Activated T-helper 2 cell treated with anti-CD3 and anti-CD28 coated beads, Interferon-gamma antibody, Interleukin-2, Interleukin-4, amounts not matched to agents 10 μg/mL and 5 μg/mL and 100 μg/mL, durations not matched to agents 14 hours and 24 hours and 36 hours (primary cell): ENCODE measurements at regions not wholly inside any gene's neighbourhood (a gene's known extent, or its start where the extent isn't known, plus 50 kb on each side); places are given as distances from the start of the nearest gene placed in this dataset.
"Not testable (repeated sequence)": the region's sequence is repeated elsewhere in the genome, so short reads cannot be mapped to it uniquely, and the experiment has no call there.

Experiments used
- DNase-seq: peaks from one replicate; pipeline ENCODE4 v3.0.0; 2021; ENCODE audit warnings: low spot score
- H3K27ac Mint-ChIP-seq: one replicate; pipeline ENCODE4 v1.8.0; 2021; ENCODE audit warnings: mixed read lengths
- H3K27me3 Mint-ChIP-seq: one replicate; pipeline ENCODE4 v1.8.0; 2021; ENCODE audit warnings: low read depth, mixed read lengths
- H3K36me3 Mint-ChIP-seq: one replicate; pipeline ENCODE4 v1.8.0; 2021; ENCODE audit warnings: low read depth, mixed read lengths
- H3K4me1 Mint-ChIP-seq: one replicate; pipeline ENCODE4 v1.8.0; 2021; ENCODE audit warnings: low read depth, mixed read lengths
- H3K4me3 Mint-ChIP-seq: one replicate; pipeline ENCODE4 v1.8.0; 2021; ENCODE audit warnings: low read depth, mild to moderate bottlenecking, moderate library complexity, mixed read lengths
- H3K9me3 Mint-ChIP-seq: one replicate; pipeline ENCODE4 v1.8.0; 2021; ENCODE audit warnings: mixed read lengths
- intact Hi-C: fragments of 100-400 bp; cut with micrococcal nuclease; formaldehyde crosslinking; loops from one replicate; pipeline ENCODE4 v1.15.1; 2023

DNA sequence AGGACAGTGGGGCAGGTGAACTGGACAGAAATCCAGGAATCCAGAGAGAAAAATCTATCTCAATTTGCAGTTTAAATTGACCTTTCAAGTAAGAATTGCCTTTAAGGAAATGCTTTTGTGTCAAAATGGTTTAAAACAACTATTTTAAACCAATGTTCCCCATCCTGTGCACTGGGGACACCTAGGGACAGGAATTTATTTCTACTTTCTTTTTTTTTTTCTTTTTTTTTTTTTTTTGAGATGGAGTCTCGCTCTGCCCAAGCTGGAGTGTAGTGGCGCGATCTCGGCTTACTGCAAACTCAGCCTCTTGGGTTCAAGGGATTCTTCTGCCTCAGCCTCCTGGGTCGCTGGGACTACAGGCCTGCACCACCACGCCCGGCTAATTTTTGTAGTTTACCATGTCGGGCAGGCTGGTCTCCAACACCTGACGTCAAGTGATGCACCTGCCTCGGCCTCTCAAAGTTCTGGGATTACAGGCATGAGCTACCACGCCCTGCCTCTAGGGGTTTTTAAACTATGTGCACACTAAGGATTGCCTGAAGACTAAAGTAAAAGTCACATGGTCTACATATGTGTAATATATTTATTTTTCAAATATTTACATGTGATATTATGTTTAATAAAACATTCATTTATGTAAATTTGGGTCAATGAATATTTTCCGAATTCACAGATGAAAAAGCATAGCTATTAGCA lies 1213.4 kb downstream of the STIM2 start:
- H3K36me3 Mint-ChIP-seq: no peaks in the 10 kb centered on the region
- peaks cover 24% of the 10 kb centered on the region for H3K9me3 Mint-ChIP-seq
- no peak for DNase-seq
- H3K4me3 Mint-ChIP-seq: no peak overlapping the region
- H3K4me1 Mint-ChIP-seq: no peaks in the 10 kb centered on the region
- H3K27me3 Mint-ChIP-seq: no peaks in the 10 kb centered on the region
- intact Hi-C loops: no loop called here
- no peak overlapping the region for H3K27ac Mint-ChIP-seq

DNA sequence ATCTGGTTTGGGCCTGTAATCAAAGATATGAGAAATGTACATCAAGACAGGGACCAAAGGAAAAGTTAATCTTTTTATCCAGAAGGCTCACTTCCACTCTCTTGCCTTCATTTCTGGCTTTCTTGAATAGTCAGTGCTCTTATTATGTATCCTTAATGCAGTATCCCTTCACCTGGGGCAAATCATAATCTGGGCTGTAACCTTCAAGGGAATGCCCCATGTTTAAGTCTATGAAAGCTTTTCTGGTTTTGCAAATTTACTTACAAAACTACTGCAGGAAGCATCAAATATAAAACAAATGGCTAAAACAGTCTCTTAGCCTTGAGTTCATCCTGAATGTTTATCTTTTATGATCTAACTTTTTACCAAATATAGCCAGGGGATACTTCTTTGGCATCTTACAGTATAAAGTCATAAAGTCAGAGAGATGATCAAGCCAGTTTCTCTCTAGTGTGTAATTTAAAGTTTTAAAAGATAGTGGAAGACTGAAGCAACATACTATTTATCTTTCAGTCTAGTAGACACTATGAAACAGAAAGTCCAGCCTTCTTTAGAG lies 1214.8 kb downstream of the STIM2 start:
- H3K36me3 Mint-ChIP-seq: no peaks in the 10 kb centered on the region
- no peak overlapping the region for H3K4me3 Mint-ChIP-seq
- intact Hi-C loops: no loop called here
- H3K27me3 Mint-ChIP-seq: no peaks in the 10 kb centered on the region
- H3K4me1 Mint-ChIP-seq: no peaks in the 10 kb centered on the region
- peaks cover 25% of the 10 kb centered on the region for H3K9me3 Mint-ChIP-seq
- no peak for DNase-seq
- H3K27ac Mint-ChIP-seq: no peak overlapping the region

- peaks cover 32% of the 10 kb centered on the region for H3K9me3 Mint-ChIP-seq
- DNase-seq, H3K36me3 Mint-ChIP-seq, H3K4me3 Mint-ChIP-seq, intact Hi-C loops, H3K4me1 Mint-ChIP-seq, H3K27ac Mint-ChIP-seq, H3K27me3 Mint-ChIP-seq: not testable (repeated sequence)
Measured at GRCh38 chr4:28077203-28077602, 1216.6 kb downstream of the STIM2 start.

- no peak for DNase-seq
- no peaks in the 10 kb centered on the region for H3K4me1 Mint-ChIP-seq
- H3K27me3 Mint-ChIP-seq: no peaks in the 10 kb centered on the region
- peaks cover 61% of the 10 kb centered on the region for H3K9me3 Mint-ChIP-seq
- H3K36me3 Mint-ChIP-seq: no peaks in the 10 kb centered on the region
- no peak overlapping the region for H3K27ac Mint-ChIP-seq
- no peak overlapping the region for H3K4me3 Mint-ChIP-seq
- intact Hi-C loops: no loop called here
Measured at GRCh38 chr4:28082686-28083390, 1222.2 kb downstream of the STIM2 start.

- Mint-ChIP-seq H3K4me1 (no peaks in the 10 kb centered on the region), H3K36me3 (no peaks in the 10 kb centered on the region), H3K27me3 (no peaks in the 10 kb centered on the region)
Measured at GRCh38 chr4:28092610-28093009, 1232.0 kb downstream of the STIM2 start.

DNA sequence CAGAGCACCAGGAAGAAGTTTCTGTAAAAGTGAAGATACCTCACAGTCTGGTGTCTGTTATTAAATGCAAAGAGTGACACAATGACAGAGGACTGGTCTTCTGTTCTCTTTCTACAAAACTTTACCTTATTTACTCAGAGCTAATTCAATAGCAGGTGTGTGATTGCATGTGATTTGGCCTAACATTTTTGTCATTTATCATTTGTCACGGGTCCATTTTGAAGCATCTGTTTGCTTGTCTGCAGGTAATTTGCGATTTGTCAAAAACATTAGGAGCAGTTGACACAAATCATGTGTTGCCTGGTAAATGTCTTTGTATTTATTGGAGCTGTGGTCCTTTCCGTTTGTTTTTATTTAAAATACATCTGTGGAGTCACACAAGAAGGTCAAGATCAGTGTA lies 1232.4 kb downstream of the STIM2 start:
- no peak overlapping the region for H3K27ac Mint-ChIP-seq
- H3K9me3 Mint-ChIP-seq: peaks cover 18% of the 10 kb centered on the region
- no peak for DNase-seq
- H3K36me3 Mint-ChIP-seq: no peaks in the 10 kb centered on the region
- no peak overlapping the region for H3K4me3 Mint-ChIP-seq
- no peaks in the 10 kb centered on the region for H3K27me3 Mint-ChIP-seq
- H3K4me1 Mint-ChIP-seq: no peaks in the 10 kb centered on the region
- intact Hi-C loops: no loop called here

More at GRCh38 chr4:28092610-28093009, 1232.0 kb downstream of the STIM2 start:
- DNase-seq: no peak
- intact Hi-C loops: no loop called here
- peaks cover 18% of the 10 kb centered on the region for H3K9me3 Mint-ChIP-seq
- no peak overlapping the region for H3K4me3 Mint-ChIP-seq
- no peak overlapping the region for H3K27ac Mint-ChIP-seq

DNA sequence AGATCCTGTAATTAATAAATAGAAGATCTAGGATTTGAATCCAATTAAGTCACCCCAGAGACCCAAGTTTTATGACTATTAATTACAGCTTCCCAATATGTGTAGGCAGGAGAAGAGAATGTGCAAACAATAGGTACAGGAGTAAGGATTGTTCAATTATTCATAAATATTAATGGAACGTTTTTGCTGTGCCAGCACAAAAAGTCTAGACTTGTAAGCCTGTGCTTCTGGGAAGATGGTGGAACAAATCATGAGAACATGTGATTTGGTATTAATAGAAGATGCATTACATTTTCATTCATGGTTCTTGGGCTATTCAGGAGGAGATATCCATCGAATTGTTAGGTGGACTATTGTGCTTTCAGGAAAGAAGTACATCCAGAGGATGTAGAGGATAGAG lies 1240.9 kb downstream of the STIM2 start:
- intact Hi-C loops: no loop called here
- no peaks in the 10 kb centered on the region for H3K36me3 Mint-ChIP-seq
- peaks cover 15% of the 10 kb centered on the region for H3K9me3 Mint-ChIP-seq
- H3K27me3 Mint-ChIP-seq: no peaks in the 10 kb centered on the region
- no peak overlapping the region for H3K27ac Mint-ChIP-seq
- H3K4me1 Mint-ChIP-seq: no peaks in the 10 kb centered on the region
- no peak overlapping the region for H3K4me3 Mint-ChIP-seq
- no peak for DNase-seq

DNA sequence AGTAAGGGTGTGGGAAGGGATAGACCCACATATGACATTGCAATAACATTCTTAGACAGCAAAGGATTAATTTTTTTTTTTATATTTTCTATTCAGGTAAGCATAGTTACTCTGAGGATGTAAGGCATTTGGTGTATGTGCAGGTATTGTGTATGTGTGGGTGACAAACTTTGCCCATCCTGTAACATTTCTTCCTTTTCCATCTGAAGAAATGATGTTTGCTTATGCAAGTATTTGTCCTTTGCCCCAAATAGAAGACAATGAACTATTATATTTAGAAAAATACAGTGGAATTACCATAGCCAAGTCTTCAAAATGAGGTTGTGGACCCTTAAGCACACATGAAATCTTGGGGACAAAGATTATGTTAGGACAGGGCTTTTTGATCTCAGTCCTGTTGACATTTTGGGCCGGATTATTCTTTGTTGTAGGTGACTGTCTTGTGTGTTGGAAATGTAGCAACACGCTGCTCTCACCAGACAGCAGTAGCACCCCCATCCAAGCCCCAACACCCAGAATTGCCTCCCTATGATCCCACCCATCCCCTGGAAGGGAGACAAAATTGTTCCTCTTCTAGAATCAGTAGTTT lies 1244.7 kb downstream of the STIM2 start:
- no peak overlapping the region for H3K4me3 Mint-ChIP-seq
- no peak overlapping the region for H3K27ac Mint-ChIP-seq
- H3K27me3 Mint-ChIP-seq: no peaks in the 10 kb centered on the region
- peaks cover 15% of the 10 kb centered on the region for H3K9me3 Mint-ChIP-seq
- intact Hi-C loops: no loop called here
- no peak for DNase-seq
- H3K36me3 Mint-ChIP-seq: no peaks in the 10 kb centered on the region
- H3K4me1 Mint-ChIP-seq: no peaks in the 10 kb centered on the region

DNA sequence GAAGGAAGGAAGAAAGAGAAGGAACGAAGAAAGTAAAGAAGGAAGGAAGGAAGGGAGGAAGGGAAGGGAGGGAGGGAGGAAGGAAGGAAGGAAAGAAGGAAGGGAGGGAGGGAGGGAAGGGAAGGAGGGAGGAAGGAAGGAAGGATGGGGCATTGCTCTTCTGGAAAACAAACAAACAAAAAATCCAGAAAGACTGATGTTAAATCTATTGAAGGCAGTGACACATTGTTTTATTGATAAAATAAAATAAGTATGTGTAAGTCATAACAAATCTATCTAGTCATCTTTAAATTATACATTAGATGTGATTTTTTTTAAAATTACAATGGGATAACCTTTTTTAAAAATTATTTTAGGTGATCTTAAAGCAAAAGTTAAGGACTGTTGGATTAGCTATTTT lies 1245.5 kb downstream of the STIM2 start:
- Mint-ChIP-seq H3K27me3 (no peaks in the 10 kb centered on the region), H3K4me1 (no peaks in the 10 kb centered on the region), H3K27ac (no peak overlapping the region), H3K4me3 (no peak overlapping the region), H3K9me3 (peaks cover 15% of the 10 kb centered on the region), H3K36me3 (no peaks in the 10 kb centered on the region)
- intact Hi-C loops: no loop called here
- DNase-seq: no peak

GRCh38 chr4:28109801-28110200 lies 1249.2 kb downstream of the STIM2 start:
- no peaks in the 10 kb centered on the region for H3K36me3 Mint-ChIP-seq
- H3K9me3 Mint-ChIP-seq: peaks cover 10% of the 10 kb centered on the region
- no peak overlapping the region for H3K4me3 Mint-ChIP-seq
- DNase-seq: no peak
- no peaks in the 10 kb centered on the region for H3K4me1 Mint-ChIP-seq
- H3K27me3 Mint-ChIP-seq: no peaks in the 10 kb centered on the region
- intact Hi-C loops: no loop called here
- no peak overlapping the region for H3K27ac Mint-ChIP-seq

DNA sequence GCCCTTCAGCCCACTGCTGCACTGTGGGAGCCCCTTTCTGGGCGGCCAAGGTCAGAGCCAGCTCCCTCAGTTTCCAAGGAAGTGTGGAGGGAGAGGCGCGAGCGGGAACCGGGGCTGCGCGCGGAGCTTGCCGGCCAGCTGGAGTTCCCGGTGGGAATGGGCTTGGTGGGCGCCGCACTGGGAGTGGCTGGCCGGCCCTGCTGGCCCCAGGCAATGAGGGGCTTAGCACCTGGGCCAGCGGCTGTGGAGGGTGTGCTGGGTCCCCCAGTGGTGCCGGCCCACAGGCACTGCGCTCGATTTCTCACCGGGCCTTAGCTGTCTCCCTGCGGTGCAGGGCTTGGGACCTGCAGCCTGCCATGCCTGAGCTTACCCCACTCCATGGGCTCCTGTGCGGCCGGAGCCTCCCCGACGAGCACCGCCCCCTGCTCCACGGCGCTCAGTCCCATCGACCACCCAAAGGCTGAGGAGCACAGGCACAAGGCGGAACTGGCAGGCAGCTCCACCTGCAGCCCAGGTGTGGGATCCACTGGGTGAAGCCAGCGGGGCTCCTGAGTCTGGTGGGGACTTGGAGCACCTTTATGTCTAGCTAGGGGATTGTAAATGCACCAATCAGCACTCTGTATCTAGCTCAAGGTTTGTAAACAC lies 1252.2 kb downstream of the STIM2 start:
- H3K27me3 Mint-ChIP-seq, intact Hi-C loops, H3K4me3 Mint-ChIP-seq, DNase-seq, H3K27ac Mint-ChIP-seq, H3K4me1 Mint-ChIP-seq, H3K36me3 Mint-ChIP-seq: not testable (repeated sequence)
- peaks cover 18% of the 10 kb centered on the region for H3K9me3 Mint-ChIP-seq

DNA sequence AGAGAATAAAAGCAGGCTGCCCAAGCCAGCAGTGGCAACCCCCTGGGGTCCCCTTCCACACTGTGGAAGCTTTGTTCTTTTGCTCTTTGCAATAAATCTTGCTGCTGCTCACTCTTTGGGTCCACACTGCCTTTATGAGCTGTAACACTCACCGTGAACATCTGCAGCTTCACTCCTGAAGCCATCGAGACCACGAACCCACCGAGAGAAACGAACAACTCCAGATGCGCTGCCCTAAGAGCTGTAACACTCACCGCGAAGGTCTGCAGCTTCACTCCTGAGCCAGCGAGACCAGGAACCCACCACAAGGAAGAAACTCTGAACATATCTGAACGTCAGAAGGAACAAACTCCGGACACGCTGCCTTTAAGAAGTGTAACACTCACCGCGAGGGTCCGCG lies 1252.9 kb downstream of the STIM2 start:
- H3K36me3 Mint-ChIP-seq, intact Hi-C loops, H3K27ac Mint-ChIP-seq, H3K4me1 Mint-ChIP-seq, H3K4me3 Mint-ChIP-seq, DNase-seq, H3K27me3 Mint-ChIP-seq: not testable (repeated sequence)
- H3K9me3 Mint-ChIP-seq: peaks cover 25% of the 10 kb centered on the region
